ENCODE measurements at regions not wholly inside any gene's neighbourhood (a gene's known extent, or its start where the extent isn't known, plus 50 kb on each side); places are given as distances from the start of the nearest gene placed in this dataset.
A peak's percentile ranks its signal among the peaks of the same experiment; 100 is the strongest.

GRCh38 chr9:96050861-96051155, 175.3 kb downstream of the ERCC6L2 start:
- Histone ChIP-seq H3K9ac (no peak overlapping the region), H3K4me1 (peaks cover 26% of the 10 kb centered on the region), H3K4me2 (no peak overlapping the region), H3F3A (ENCODE audit: low read depth) (peaks cover 19% of the 10 kb centered on the region), H3K4me3 (no peak overlapping the region), H3K9me3 (ENCODE audit: low read depth) (no peaks in the 10 kb centered on the region), H4K20me1 (ENCODE audit: low read depth) (no peaks in the 10 kb centered on the region), H3K27me3 (no peaks in the 10 kb centered on the region), H3K36me3 (no peaks in the 10 kb centered on the region), H3K27ac (no peak overlapping the region), H2AFZ (replicated peaks) (no peak overlapping the region), H3K79me2 (ENCODE audit: low read depth) (no peaks in the 10 kb centered on the region)
- TF ChIP-seq EZH2phosphoT487 (IDR thresholded peaks at IDR 0.05) (no peak), CTCF (IDR thresholded peaks at IDR 0.05) (no peak), EZH2 (IDR thresholded peaks at IDR 0.05) (no peak)
- peaks cover 16% of the 10 kb centered on the region for H3K27me3 Mint-ChIP-seq (ENCODE audit: insufficient read depth, low read depth)
- H3K9me3 Mint-ChIP-seq = peaks cover 14% of the 10 kb centered on the region
- peaks cover 37% of the 10 kb centered on the region for H3K4me1 Mint-ChIP-seq
- no peak overlapping the region for H3K4me3 Mint-ChIP-seq
- no peak overlapping the region for H3K27ac Mint-ChIP-seq
- DNase-seq (ENCODE audit: low spot score) = no peak
- H3K36me3 Mint-ChIP-seq = peaks cover 7% of the 10 kb centered on the region

- TF ChIP-seq CTCF (IDR thresholded peaks at IDR 0.05) (no peak), EZH2 (IDR thresholded peaks at IDR 0.05) (no peak), EZH2phosphoT487 (IDR thresholded peaks at IDR 0.05) (no peak)
- Histone ChIP-seq H3K4me3 (no peak overlapping the region), H3K79me2 (ENCODE audit: low read depth) (no peaks in the 10 kb centered on the region), H2AFZ (replicated peaks) (no peak overlapping the region), H3K9ac (no peak overlapping the region), H3F3A (ENCODE audit: low read depth) (peaks cover 19% of the 10 kb centered on the region), H3K27ac (no peak overlapping the region), H3K4me1 (peaks cover 26% of the 10 kb centered on the region), H3K9me3 (ENCODE audit: low read depth) (no peaks in the 10 kb centered on the region), H3K27me3 (no peaks in the 10 kb centered on the region), H3K36me3 (no peaks in the 10 kb centered on the region), H3K4me2 (no peak overlapping the region), H4K20me1 (ENCODE audit: low read depth) (no peaks in the 10 kb centered on the region)
- no peak overlapping the region for H3K4me3 Mint-ChIP-seq
- H3K9me3 Mint-ChIP-seq = peaks cover 14% of the 10 kb centered on the region
- H3K4me1 Mint-ChIP-seq = peaks cover 37% of the 10 kb centered on the region
- H3K27me3 Mint-ChIP-seq (ENCODE audit: insufficient read depth, low read depth) = peaks cover 16% of the 10 kb centered on the region
- no peak for DNase-seq (ENCODE audit: low spot score)
- peaks cover 7% of the 10 kb centered on the region for H3K36me3 Mint-ChIP-seq
- H3K27ac Mint-ChIP-seq = peak overlapping the region; percentile 40
Measured at GRCh38 chr9:96050048-96050860, 174.8 kb downstream of the ERCC6L2 start.

- peaks cover 19% of the 10 kb centered on the region for H3F3A ChIP-seq (ENCODE audit: low read depth)
- H2AFZ ChIP-seq (replicated peaks) = no peak overlapping the region
- peak overlapping the region; percentile 27 for H3K4me3 Mint-ChIP-seq
- H3K4me2 ChIP-seq = peak overlapping the region; percentile 42
- no peak overlapping the region for H3K9ac ChIP-seq
- peaks cover 6% of the 10 kb centered on the region for H3K36me3 Mint-ChIP-seq
- H3K27me3 Mint-ChIP-seq (ENCODE audit: insufficient read depth, low read depth) = peaks cover 16% of the 10 kb centered on the region
- H4K20me1 ChIP-seq (ENCODE audit: low read depth) = no peaks in the 10 kb centered on the region
- H3K9me3 Mint-ChIP-seq = peaks cover 11% of the 10 kb centered on the region
- no peaks in the 10 kb centered on the region for H3K9me3 ChIP-seq (ENCODE audit: low read depth)
- TF ChIP-seq CTCF (IDR thresholded peaks at IDR 0.05) = no peak
- TF ChIP-seq EZH2phosphoT487 (IDR thresholded peaks at IDR 0.05) = no peak
- TF ChIP-seq EZH2 (IDR thresholded peaks at IDR 0.05) = no peak
- no peaks in the 10 kb centered on the region for H3K79me2 ChIP-seq (ENCODE audit: low read depth)
- no peaks in the 10 kb centered on the region for H3K36me3 ChIP-seq
- H3K4me3 ChIP-seq = no peak overlapping the region
- H3K27ac Mint-ChIP-seq = no peak overlapping the region
- no peak for DNase-seq (ENCODE audit: low spot score)
- H3K4me1 ChIP-seq = peaks cover 26% of the 10 kb centered on the region
- peaks cover 39% of the 10 kb centered on the region for H3K4me1 Mint-ChIP-seq
- no peaks in the 10 kb centered on the region for H3K27me3 ChIP-seq
- H3K27ac ChIP-seq = no peak overlapping the region
Measured at GRCh38 chr9:96048956-96049831, 173.7 kb downstream of the ERCC6L2 start.
